ENCODE measurements at regions not wholly inside any gene's neighbourhood (a gene's known extent, or its start where the extent isn't known, plus 50 kb on each side); places are given as distances from the start of the nearest gene placed in this dataset.

GRCh38 chr3:117063930-117064329 is 354.4 kb downstream of the TUSC7 start:
- TF ChIP-seq, protein P1, sequence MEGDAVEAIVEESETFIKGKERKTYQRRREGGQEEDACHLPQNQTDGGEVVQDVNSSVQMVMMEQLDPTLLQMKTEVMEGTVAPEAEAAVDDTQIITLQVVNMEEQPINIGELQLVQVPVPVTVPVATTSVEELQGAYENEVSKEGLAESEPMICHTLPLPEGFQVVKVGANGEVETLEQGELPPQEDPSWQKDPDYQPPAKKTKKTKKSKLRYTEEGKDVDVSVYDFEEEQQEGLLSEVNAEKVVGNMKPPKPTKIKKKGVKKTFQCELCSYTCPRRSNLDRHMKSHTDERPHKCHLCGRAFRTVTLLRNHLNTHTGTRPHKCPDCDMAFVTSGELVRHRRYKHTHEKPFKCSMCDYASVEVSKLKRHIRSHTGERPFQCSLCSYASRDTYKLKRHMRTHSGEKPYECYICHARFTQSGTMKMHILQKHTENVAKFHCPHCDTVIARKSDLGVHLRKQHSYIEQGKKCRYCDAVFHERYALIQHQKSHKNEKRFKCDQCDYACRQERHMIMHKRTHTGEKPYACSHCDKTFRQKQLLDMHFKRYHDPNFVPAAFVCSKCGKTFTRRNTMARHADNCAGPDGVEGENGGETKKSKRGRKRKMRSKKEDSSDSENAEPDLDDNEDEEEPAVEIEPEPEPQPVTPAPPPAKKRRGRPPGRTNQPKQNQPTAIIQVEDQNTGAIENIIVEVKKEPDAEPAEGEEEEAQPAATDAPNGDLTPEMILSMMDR (conservative IDR thresholded peaks at IDR 0.05; ENCODE audit: low read depth in 2 of 2), result no peak
- TF ChIP-seq EZH2 (IDR thresholded peaks at IDR 0.05; ENCODE audit: low read depth, unreplicated experiment), result no peak

Measured in GM23338 (cell line).